Lung (tissue), 11 donors: ENCODE measurements at regions not wholly inside any gene's neighbourhood (a gene's known extent, or its start where the extent isn't known, plus 50 kb on each side); places are given as distances from the start of the nearest gene placed in this dataset.
A peak's percentile ranks its signal among the peaks of the same experiment; 100 is the strongest.

ENCODE experiments used
- ATAC-seq: fragments of 200-7000 bp; cut with Tn5 transposase; one replicate; pipeline ENCODE4 v1.9.1; 2020; ENCODE audit warnings: moderate number of reproducible peaks; ENCODE audit not compliant: insufficient read depth, low FRiP score
- DNase-seq, 3 donors: peaks; one replicate each; pipeline ENCODE4 v3.0.0-alpha.2; 2013 to 2017
- H3K27ac ChIP-seq, 2 donors: one replicate each; pipeline ENCODE4 v1.5.1; 2013; ENCODE audit warnings: mild to moderate bottlenecking in 2 of 2, moderate library complexity in 2 of 2, control low read depth in 1 of 2, inconsistent platforms in 1 of 2, low read depth in 1 of 2, low read length in 1 of 2
- H3K27me3 ChIP-seq, 3 donors: one replicate each; pipeline ENCODE4 v1.5.1; 2013; ENCODE audit warnings: low read length in 2 of 3; ENCODE audit not compliant: control insufficient read depth in 3 of 3, insufficient read depth in 3 of 3
- H3K36me3 ChIP-seq, 4 donors: one replicate each; pipeline ENCODE4 v1.5.1; 2013; ENCODE audit warnings: low read length in 4 of 4, mild to moderate bottlenecking in 1 of 4, moderate library complexity in 1 of 4; ENCODE audit not compliant: control insufficient read depth in 4 of 4, insufficient read depth in 4 of 4
- H3K4me1 ChIP-seq, 5 donors: one replicate each; pipeline ENCODE4 v1.5.1; 2013; ENCODE audit warnings: low read length in 5 of 5, mild to moderate bottlenecking in 2 of 5, moderate library complexity in 1 of 5; ENCODE audit not compliant: control insufficient read depth in 5 of 5, insufficient read depth in 5 of 5
- H3K4me3 ChIP-seq: one replicate; pipeline ENCODE4 v1.5.1; 2013; ENCODE audit warnings: mild to moderate bottlenecking, control low read depth, moderate library complexity
- H3K9ac ChIP-seq, 2 donors: one replicate each; pipeline ENCODE4 v1.5.1; 2013; ENCODE audit warnings: low read length in 2 of 2, control low read depth in 1 of 2; ENCODE audit not compliant: insufficient read depth in 1 of 2
- H3K9me3 ChIP-seq, 4 donors: one replicate each; pipeline ENCODE4 v1.5.1; 2013; ENCODE audit warnings: low read length in 3 of 4, mild to moderate bottlenecking in 1 of 4, moderate library complexity in 1 of 4; ENCODE audit not compliant: control insufficient read depth in 4 of 4, insufficient read depth in 3 of 4
- WGBS, 2 donors: extraction: QIAGEN DNeasy Blood & Tissue Kit; methylation state at CpG; one replicate each; pipeline ENCODE4 v1.1.7; 2013; 5-methylcytosine and 5-hydroxymethylcytosine counted together
- TF ChIP-seq, protein P1 (sequence below): IDR thresholded peaks from 2 replicates; pipeline ENCODE4 v1.5.1; 2012; ENCODE audit warnings: mild to moderate bottlenecking; ENCODE audit errors: control extremely low read depth, extremely low read depth
- donor health status: control.
- donor health status: control.
- donor health status: Bipolar disorder and iron deficiency.
- donor health status: healthy.
- donor health status: DM: yes; HTN: yes; CAD: no.

DNA sequence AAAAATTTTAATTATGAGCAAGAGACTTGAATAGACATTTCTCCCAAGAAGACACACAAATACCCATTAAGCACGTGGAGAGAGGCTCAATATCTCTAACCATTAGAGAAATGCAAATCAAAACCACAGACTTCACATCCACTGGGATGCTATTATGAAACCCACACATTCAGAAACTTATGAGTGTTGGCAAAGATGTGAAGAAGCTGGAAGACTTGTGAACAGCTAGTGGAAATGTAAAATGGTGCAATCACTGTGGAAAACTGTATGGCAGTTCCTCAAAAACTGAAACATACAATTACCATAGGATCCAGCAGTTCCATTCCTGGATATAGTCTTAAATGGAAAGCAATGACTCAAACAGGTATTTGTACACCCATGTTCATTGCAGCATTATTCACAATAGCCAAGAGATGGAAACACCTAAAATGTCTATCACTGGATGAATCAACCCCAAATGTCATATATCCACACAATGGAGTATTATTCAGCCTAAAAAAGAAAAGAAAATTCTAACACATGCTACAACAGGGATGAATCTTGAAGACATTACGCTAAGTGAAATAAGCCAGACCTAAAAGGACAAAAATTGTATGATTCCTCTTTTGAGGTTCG is 53.5 kb upstream of the FRMD4A start:
- DNase-seq (peak in 1 of 3 donors; percentile 22), ATAC-seq (no peak)
- peaks cover 0 to 2% (median 0%) of the 10 kb centered on the region in 3 donors for H3K27me3 ChIP-seq
- H3K9ac ChIP-seq = no peak overlapping the region
- H3K9me3 ChIP-seq = peaks cover 0 to 3% (median 1%) of the 10 kb centered on the region in 4 donors
- TF ChIP-seq, protein P1, sequence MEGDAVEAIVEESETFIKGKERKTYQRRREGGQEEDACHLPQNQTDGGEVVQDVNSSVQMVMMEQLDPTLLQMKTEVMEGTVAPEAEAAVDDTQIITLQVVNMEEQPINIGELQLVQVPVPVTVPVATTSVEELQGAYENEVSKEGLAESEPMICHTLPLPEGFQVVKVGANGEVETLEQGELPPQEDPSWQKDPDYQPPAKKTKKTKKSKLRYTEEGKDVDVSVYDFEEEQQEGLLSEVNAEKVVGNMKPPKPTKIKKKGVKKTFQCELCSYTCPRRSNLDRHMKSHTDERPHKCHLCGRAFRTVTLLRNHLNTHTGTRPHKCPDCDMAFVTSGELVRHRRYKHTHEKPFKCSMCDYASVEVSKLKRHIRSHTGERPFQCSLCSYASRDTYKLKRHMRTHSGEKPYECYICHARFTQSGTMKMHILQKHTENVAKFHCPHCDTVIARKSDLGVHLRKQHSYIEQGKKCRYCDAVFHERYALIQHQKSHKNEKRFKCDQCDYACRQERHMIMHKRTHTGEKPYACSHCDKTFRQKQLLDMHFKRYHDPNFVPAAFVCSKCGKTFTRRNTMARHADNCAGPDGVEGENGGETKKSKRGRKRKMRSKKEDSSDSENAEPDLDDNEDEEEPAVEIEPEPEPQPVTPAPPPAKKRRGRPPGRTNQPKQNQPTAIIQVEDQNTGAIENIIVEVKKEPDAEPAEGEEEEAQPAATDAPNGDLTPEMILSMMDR = no peak
- WGBS, 2 donors = 68 to 89% methylated on average over 3 of the region's 3 CpGs
- no peak overlapping the region for H3K27ac ChIP-seq
- no peak overlapping the region for H3K4me3 ChIP-seq
- no peaks in the 10 kb centered on the region for H3K36me3 ChIP-seq
- H3K4me1 ChIP-seq = no peaks in the 10 kb centered on the region

DNA sequence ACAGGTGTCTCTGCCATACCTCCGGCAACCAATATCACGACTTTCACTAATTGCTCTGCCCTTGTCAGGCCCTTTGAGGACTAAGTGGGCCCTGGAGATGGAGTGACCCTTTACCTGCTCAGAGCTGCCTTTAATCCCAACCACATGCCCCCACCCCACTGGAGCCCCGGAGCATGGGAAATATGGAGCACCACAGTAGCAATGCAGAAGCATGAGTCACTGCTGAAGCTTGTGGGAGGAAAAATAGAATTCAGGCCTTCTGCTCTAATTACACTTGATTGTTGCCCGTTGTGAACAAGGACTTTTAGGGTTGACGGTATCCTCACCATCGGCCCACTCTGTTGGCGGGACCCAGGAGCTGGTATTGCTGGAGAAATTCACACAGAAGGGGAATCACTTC is 52.5 kb upstream of the FRMD4A start:
- H3K27ac ChIP-seq = no peak overlapping the region
- 92 to 95% methylated on average over 7 of the region's 7 CpGs for WGBS, 2 donors
- no peak for ATAC-seq

DNA sequence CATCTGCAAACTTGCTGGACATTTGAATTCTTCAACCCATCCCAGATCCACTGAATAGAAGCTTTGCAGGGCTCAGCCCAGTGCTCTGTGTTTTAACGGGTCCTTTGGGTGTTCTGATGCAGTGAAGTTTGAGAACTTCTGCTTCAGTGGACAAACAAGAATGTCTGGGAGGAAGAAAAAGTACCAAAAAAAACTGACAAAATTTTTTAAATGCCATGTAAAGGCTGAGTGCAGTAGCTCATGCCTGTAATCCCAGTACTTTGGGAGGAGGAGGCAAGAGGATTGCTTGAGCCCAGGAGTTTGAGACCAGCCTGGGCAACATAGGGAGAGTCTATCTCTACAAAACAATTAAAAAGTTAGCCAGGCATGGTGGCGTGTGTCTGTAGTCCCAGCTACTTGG is 51.8 kb upstream of the FRMD4A start:
- Histone ChIP-seq H3K4me3 (no peak overlapping the region), H3K4me1 (no peaks in the 10 kb centered on the region), H3K27me3 (peaks cover 0 to 2% (median 0%) of the 10 kb centered on the region in 3 donors), H3K9ac (no peak overlapping the region), H3K36me3 (no peaks in the 10 kb centered on the region), H3K27ac (no peak overlapping the region), H3K9me3 (peaks cover 0 to 3% (median 1%) of the 10 kb centered on the region in 4 donors)
- ATAC-seq (no peak), DNase-seq (no peak)
- 80 to 82% methylated on average over 2 of the region's 2 CpGs for WGBS, 2 donors
- TF ChIP-seq, protein P1 = no peak

More for the DNA sequence above, 52.5 kb upstream of the FRMD4A start:
- Histone ChIP-seq H3K9me3 (peaks cover 0 to 3% (median 1%) of the 10 kb centered on the region in 4 donors), H3K36me3 (no peaks in the 10 kb centered on the region), H3K27me3 (peaks cover 0 to 2% (median 0%) of the 10 kb centered on the region in 3 donors), H3K9ac (no peak overlapping the region), H3K4me3 (no peak overlapping the region), H3K4me1 (no peaks in the 10 kb centered on the region)
- no peak for DNase-seq
- TF ChIP-seq, protein P1 = no peak

DNA sequence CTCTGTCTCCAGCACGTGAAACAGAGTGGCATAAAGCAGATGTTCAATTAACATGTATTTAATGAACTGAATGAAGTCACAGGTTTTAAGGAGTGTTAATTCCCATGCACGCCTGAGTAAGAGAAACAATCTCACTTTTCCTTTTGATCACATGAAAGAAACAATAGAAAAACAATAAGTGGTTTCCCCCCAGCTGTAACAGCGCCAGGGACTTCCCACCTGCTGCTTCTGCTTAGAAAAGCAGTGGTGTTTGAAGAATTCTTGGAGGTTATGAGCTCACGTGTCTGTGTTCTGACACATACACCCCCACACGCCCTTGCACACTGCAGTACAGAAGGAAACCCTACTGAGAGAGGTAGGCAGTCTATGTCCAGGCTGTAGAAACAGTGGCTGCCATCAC is 51.3 kb upstream of the FRMD4A start:
- 44 to 45% methylated on average over 5 of the region's 5 CpGs for WGBS, 2 donors
- ATAC-seq (no peak), DNase-seq (no peak)
- Histone ChIP-seq H3K4me3 (no peak overlapping the region), H3K36me3 (no peaks in the 10 kb centered on the region), H3K27ac (no peak overlapping the region), H3K9me3 (peaks cover 0 to 3% (median 1%) of the 10 kb centered on the region in 4 donors), H3K4me1 (peaks cover 0 to 1% (median 0%) of the 10 kb centered on the region in 5 donors), H3K9ac (no peak overlapping the region), H3K27me3 (peaks cover 0 to 2% (median 0%) of the 10 kb centered on the region in 3 donors)
- TF ChIP-seq, protein P1 = no peak
